HL-60/S4 (cell line): ENCODE measurements at regions not wholly inside any gene's neighbourhood (a gene's known extent, or its start where the extent isn't known, plus 50 kb on each side); places are given as distances from the start of the nearest gene placed in this dataset.
"Not testable (repeated sequence)": the region's sequence is repeated elsewhere in the genome, so short reads cannot be mapped to it uniquely, and the experiment has no call there.

ENCODE experiments used
- in situ Hi-C: fragments of 300-500 bp; cut with MboI; formaldehyde crosslinking; loops from 2 replicates; pipeline ENCODE4 v1.14.3; 2022; ENCODE audit warnings: low sequenced_read_pairs

GRCh38 chr1:201719812-201720521 lies 109.0 kb upstream of the IPO9 start:
- in situ Hi-C loops = no loop called here

- in situ Hi-C loops = no loop called here
Observed at GRCh38 chr1:201720522-201720844, 108.5 kb upstream of the IPO9 start.

GRCh38 chr1:201721082-201722049 lies 107.6 kb upstream of the IPO9 start:
- in situ Hi-C loops = no loop called here

GRCh38 chr1:201724039-201724765 lies 104.8 kb upstream of the IPO9 start:
- in situ Hi-C loops = no loop called here

- in situ Hi-C loops = no loop called here
Observed at GRCh38 chr1:201724766-201725118, 104.2 kb upstream of the IPO9 start.

GRCh38 chr1:201726700-201727099 lies 102.3 kb upstream of the IPO9 start:
- in situ Hi-C loops = no loop called here

GRCh38 chr1:201728731-201729130 lies 100.2 kb upstream of the IPO9 start:
- in situ Hi-C loops = no loop called here

- in situ Hi-C loops = no loop called here
Observed at GRCh38 chr1:201729973-201730608, 98.9 kb upstream of the IPO9 start.

- in situ Hi-C loops = no loop called here
Observed at GRCh38 chr1:201730611-201731010, 98.3 kb upstream of the IPO9 start.

GRCh38 chr1:201731142-201731541 lies 97.8 kb upstream of the IPO9 start:
- in situ Hi-C loops = no loop called here

- in situ Hi-C loops = no loop called here
Observed at GRCh38 chr1:201731592-201731991, 97.4 kb upstream of the IPO9 start.

- in situ Hi-C loops = no loop called here
Observed at GRCh38 chr1:201732351-201732750, 96.6 kb upstream of the IPO9 start.

- in situ Hi-C loops = not testable (repeated sequence)
Observed at GRCh38 chr1:201734221-201734620, 94.7 kb upstream of the IPO9 start.

GRCh38 chr1:201734786-201735185 lies 94.2 kb upstream of the IPO9 start:
- in situ Hi-C loops = no loop called here

GRCh38 chr1:201736707-201737320 lies 92.1 kb upstream of the IPO9 start:
- in situ Hi-C loops = no loop called here

GRCh38 chr1:201737352-201738060 lies 91.5 kb upstream of the IPO9 start:
- in situ Hi-C loops = no loop called here

GRCh38 chr1:201739080-201739479 lies 89.9 kb upstream of the IPO9 start:
- in situ Hi-C loops = no loop called here

- in situ Hi-C loops = no loop called here
Observed at GRCh38 chr1:201739492-201740085, 89.4 kb upstream of the IPO9 start.

- in situ Hi-C loops = no loop called here
Observed at GRCh38 chr1:201740086-201740541, 88.8 kb upstream of the IPO9 start.
